ENCODE measurements at regions not wholly inside any gene's neighbourhood (a gene's known extent, or its start where the extent isn't known, plus 50 kb on each side); places are given as distances from the start of the nearest gene placed in this dataset.
"Not testable (repeated sequence)": the region's sequence is repeated elsewhere in the genome, so short reads cannot be mapped to it uniquely, and the experiment has no call there.

GRCh38 chr13:70981219-70981618 is 873.0 kb upstream of the KLHL1 start:
- not testable (repeated sequence) for DNase-seq

DNA sequence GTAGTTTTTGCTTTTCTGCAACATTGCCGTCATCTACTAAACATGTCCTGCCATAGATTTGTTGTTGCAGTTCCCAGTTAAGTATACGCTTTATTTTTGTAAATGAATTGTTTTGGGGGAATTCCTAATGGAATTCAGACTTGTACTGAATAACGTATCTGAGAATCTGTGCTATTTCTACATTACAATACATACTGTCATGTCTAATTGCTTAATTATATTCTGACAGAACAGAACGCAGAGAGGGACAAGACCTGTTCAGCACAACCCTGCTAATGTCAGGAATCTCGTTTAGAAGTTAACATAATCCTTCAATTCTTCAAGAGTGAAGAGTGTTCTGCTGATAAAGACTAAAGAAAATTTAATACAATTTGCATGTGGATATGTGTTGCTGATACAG is 861.1 kb upstream of the KLHL1 start:
- DNase-seq = no peak

DNA sequence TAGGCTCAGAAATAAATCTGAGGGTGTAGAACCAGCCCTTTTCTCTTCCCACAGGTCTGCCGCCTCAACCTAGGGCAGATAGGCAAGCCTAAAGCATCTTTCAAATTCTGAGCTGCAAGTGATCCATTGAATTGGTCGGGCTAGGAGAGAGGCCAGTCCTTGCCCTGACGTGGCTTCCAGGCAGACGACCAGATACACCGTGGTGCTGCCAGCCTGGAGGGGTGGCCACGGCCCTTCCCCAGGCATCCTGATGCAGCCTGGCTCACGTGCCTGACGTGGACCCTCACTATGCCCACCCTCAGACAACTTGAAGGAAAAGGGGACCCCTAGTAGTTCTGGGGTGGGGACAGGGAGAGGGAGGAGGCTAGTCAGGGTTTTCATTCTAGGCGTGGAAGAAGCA is 859.3 kb upstream of the KLHL1 start:
- no peak for DNase-seq

DNA sequence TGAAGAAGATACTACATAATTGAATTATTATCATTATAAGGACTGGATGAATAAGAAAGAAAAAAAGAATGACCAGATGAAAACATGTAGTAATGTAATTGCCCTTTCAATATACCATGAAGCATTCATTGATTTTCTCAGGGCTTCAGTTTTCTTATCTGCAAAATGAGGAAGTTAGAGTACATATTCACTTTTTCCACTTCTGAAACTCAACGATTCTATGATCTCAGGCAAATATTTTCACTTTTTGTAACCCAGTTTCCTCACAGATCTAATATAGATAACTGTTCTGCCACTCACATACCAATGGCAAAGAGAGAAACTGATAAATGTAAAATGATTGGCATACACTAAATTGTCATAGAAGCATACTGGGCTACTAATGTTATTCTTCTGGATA is 856.6 kb upstream of the KLHL1 start:
- no peak for DNase-seq

DNA sequence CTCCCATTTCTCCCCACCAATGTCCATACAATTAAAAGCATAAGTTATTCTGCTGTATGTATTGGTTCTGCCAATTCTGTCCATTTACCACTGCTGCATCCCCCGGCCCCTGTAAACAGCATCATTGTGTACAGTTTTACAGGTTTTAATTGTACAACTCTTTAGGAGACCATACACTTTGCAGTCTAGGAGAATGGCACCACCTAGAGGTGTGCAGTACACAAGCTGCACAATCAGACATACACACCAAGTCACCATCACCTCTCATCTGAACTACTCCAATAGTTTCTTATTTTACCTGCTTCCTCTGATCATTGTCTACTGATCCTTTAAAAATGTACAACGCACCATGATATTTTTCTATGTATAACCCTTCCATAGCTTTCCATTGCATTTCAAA is 855.9 kb upstream of the KLHL1 start:
- DNase-seq = no peak

- DNase-seq = no peak
These were observed 852.7 kb upstream of the KLHL1 start for GRCh38 chr13:70960841-70961443.

DNA sequence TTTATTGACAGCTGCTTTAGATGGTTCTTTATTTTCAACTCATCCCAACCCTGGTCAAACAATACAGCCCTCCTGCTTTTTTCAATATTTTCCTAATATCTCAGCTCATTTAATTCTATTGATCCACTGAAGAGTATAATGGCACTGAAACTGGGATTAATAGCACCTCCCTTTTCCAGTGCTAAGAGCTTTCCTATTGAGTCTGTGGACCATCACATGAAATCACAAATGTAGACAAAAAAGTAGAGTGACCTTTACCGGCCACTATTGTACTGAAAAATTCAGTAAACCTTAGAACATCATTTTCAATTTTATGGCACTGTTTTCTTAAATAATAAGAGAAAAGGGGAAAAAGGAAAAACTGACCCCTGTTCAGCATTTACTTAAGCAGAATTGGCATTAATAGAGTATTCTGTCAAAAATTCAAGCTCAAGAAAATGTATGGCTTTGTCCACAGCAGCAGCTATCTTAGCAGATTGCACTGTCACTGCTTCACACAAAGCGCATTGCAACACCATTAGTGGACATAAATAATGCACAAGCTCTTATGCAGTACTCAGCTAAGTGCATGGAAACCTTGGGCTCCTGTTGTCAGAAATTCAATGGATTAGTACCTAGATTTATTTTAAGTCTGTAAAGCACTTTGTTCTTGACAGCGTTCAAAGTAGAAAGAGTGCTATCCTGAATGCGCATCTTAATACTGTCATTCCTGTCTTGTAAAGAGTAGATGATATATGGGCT is 851.0 kb upstream of the KLHL1 start:
- DNase-seq = no peak

GRCh38 chr13:70955887-70956286 is 847.6 kb upstream of the KLHL1 start:
- DNase-seq = no peak

- DNase-seq = no peak
These were observed 842.4 kb upstream of the KLHL1 start for GRCh38 chr13:70950664-70951063.

- DNase-seq = no peak
These were observed 837.3 kb upstream of the KLHL1 start for GRCh38 chr13:70945506-70945905.

DNA sequence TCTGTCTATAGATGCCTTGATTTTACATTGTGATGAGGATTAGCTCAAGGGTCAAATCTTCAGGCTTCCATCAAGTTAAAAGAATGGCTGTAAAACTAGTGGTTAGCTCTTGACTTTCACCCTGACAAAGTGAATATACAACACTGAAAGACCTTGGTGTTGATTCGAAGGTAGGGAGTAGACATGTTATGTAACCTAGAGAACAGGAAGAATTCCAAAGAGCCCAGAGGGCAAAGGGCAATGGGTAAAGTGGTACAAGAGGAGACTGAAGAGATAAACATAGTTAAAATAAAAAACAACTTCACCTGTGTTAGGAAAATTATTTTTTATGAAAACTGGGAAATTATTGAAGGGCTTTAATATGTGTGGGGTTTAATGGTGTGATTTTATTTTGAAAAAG is 833.2 kb upstream of the KLHL1 start:
- DNase-seq = no peak

DNA sequence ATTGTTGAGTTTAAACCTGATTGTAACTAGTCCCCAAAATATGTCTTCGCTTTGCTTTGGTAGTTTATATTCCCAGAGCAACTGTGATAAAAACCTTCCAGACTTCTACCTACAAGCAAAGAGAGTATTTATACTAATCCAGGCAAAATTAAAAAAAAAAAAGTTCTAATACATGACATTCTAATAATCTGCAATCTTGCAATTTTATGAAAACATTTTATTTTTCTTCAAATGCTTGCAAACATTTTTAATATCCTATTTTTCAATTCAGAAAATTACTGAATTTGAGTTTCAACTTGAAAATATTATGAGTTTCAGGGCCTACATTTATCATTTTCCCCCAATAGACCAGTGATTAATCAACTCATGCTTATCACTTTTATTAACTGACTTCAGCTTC is 830.2 kb upstream of the KLHL1 start:
- DNase-seq = no peak

GRCh38 chr13:70932511-70932910 is 824.3 kb upstream of the KLHL1 start:
- no peak for DNase-seq

GRCh38 chr13:70923863-70924752 is 815.9 kb upstream of the KLHL1 start:
- DNase-seq = no peak

DNA sequence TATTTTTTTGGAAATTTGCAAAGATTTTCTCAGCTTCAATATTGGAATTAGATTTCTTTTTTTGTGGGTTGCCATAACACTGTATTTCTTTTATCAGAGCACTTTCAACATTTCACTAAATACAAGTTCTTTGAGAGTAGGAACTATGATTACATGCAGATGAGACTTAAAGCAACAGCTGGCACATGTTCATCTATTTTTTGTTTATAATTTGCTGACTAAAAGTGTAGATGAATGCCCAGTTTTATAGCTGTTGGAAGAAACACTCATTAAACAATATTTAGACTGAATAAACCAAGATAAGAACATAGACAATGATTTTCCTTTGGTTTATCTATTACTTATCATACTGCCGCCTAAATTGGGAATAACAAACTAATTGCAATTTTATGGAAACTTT is 803.0 kb upstream of the KLHL1 start:
- DNase-seq = no peak

DNA sequence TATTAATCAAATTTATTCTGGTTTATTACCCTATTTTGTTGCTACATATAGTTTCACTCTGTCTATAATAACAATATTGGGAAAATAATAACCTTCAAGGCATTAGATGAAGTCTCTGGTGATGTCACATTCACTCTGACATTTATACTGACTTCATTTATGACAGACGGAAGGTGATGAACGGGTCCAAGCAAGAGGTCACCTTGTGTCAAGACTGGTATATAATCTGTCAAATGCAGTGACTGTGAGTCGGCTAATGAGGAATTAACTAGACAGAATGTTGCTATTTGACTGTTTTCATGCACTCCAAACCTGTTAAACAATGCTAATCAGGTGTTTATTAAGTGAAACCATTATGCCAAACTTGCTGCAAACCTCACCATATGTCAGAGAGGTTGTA is 800.5 kb upstream of the KLHL1 start:
- DNase-seq = no peak

- no peak for DNase-seq
These were observed 796.8 kb upstream of the KLHL1 start for GRCh38 chr13:70905035-70905434.

DNA sequence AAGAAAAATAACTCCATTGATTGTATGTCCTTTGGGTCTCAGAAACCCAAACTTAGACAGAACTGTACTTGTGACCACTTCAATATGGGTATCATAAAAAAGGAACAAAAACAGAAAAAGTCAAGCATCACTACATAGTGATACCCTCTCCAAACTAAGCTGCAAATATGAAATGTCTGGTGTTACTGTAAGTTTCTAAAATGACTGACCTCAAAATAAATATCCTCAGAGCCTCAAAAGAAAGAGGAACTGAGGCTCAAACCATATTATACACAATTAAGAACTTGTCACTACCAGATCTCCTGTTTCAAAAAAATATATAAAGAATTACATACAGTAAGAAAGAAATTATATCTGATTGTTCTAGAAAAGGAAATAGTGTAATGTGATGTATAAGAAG is 787.9 kb upstream of the KLHL1 start:
- no peak for DNase-seq

- no peak for DNase-seq
These were observed 787.3 kb upstream of the KLHL1 start for GRCh38 chr13:70895599-70895998.

- DNase-seq = no peak
These were observed 786.0 kb upstream of the KLHL1 start for GRCh38 chr13:70894258-70894657.

DNA sequence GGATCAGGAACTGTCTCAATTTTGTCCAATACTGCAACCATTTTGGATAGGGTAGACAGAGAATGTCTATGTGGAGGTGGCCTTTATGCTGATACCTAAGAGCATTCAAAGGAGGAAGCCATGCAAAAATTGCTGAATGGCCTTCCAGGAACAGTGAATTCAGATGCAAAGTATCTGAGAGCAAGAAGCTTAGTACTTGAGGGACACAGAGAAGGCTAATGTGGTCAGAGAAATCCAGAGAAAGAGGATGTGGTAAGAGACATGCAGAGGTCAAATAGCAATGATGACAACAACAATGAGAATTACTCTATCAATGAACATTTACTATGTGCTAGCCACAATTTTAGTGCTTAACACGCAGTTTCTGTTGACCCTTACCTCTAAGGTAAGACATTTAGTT is 785.6 kb upstream of the KLHL1 start:
- DNase-seq = no peak

DNA sequence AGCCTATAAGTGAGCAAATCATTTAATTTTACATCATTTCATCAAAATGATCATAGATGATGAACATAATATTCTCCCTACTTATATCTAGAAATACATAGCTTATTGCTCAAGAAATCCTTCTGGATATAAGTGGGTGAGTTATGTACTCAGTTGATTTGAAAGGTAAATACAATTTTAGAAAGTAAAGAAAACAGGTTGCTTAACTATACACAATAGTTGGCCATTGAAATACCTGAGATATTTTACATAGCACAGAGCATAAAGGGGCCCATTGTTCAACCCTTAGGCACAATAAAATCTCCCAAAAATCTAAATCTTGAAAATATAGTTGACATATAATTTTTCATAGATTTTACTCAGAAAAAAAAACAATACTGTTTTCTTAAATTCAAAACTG is 782.0 kb upstream of the KLHL1 start:
- no peak for DNase-seq

- DNase-seq = no peak
These were observed 780.9 kb upstream of the KLHL1 start for GRCh38 chr13:70889163-70889562.

DNA sequence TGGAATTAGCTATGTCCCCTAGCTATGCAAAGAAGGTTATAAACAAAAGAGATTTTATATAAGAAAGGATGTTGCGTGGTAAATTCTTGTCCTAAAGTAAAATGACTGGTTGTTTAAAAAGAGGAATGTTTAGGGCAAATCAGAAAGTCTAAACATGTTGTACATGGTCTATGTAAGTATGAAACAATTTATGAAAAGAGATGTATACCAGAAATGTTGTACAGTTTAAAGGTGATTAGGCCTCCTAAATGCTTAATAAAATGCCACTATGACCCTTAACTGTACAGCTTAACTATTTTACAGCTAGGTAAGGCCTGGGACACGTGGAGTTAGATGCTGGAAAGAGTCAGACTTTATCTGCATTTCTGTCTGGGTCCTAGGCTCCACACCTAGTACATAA is 775.9 kb upstream of the KLHL1 start:
- DNase-seq = no peak
